GM23338 (cell line): ENCODE measurements at regions not wholly inside any gene's neighbourhood (a gene's known extent, or its start where the extent isn't known, plus 50 kb on each side); places are given as distances from the start of the nearest gene placed in this dataset.
A peak's percentile ranks its signal among the peaks of the same experiment; 100 is the strongest.

Experiments used
- ATAC-seq: fragments of 200-7000 bp; cut with Tn5 transposase; 3 replicates; pipeline ENCODE4 v1.9.1; 2020
- DNase-seq: peaks from one replicate; pipeline ENCODE4 v3.0.0-alpha.2; 2015; ENCODE audit warnings: low spot score
- H2AFZ ChIP-seq: fragments of 200-600 bp; sonication (generic); 2 replicates; pipeline ENCODE4 v1.8.0; 2016; ENCODE audit warnings: antibody characterized with exemption, mild to moderate bottlenecking, moderate library complexity
- H3F3A ChIP-seq: fragments of 200-600 bp; sonication (generic); replicated peaks from 2 replicates; pipeline ENCODE4 v1.8.0; 2017; ENCODE audit warnings: antibody characterized with exemption, mixed run types, low read depth
- H3K27ac ChIP-seq: fragments of 200-600 bp; sonication (generic); 2 replicates; pipeline ENCODE4 v1.6.1; 2016; ENCODE audit warnings: low read depth
- H3K27me3 ChIP-seq: fragments of 200-600 bp; sonication (generic); 2 replicates; pipeline ENCODE4 v1.8.0; 2016; ENCODE audit warnings: mild to moderate bottlenecking, mixed run types, moderate library complexity; ENCODE audit not compliant: insufficient read depth
- H3K36me3 ChIP-seq: fragments of 200-600 bp; sonication (generic); 2 replicates; pipeline ENCODE4 v1.8.0; 2016; ENCODE audit warnings: mild to moderate bottlenecking; ENCODE audit not compliant: insufficient read depth
- H3K4me1 ChIP-seq: fragments of 200-600 bp; sonication (generic); 2 replicates; pipeline ENCODE4 v1.8.0; 2016; ENCODE audit warnings: mild to moderate bottlenecking, moderate library complexity; ENCODE audit not compliant: insufficient read depth
- H3K4me2 ChIP-seq: fragments of 200-600 bp; sonication (generic); 2 replicates; pipeline ENCODE4 v1.7.1; 2017; ENCODE audit warnings: mixed run types
- H3K4me3 ChIP-seq: fragments of 200-600 bp; sonication (generic); 2 replicates; pipeline ENCODE4 v1.6.1; 2016; ENCODE audit warnings: mixed run types
- H3K79me2 ChIP-seq: fragments of 200-600 bp; sonication (generic); replicated peaks from 2 replicates; pipeline ENCODE4 v1.8.0; 2017; ENCODE audit warnings: mild to moderate bottlenecking; ENCODE audit not compliant: insufficient read depth
- H3K9me2 ChIP-seq: fragments of 200-600 bp; sonication (generic); 2 replicates; pipeline ENCODE4 v1.8.0; 2017; ENCODE audit not compliant: insufficient read depth
- H4K20me1 ChIP-seq: fragments of 200-600 bp; sonication (generic); replicated peaks from 2 replicates; pipeline ENCODE4 v1.8.0; 2017; ENCODE audit warnings: mild to moderate bottlenecking; ENCODE audit not compliant: insufficient read depth
- H3K27ac Mint-ChIP-seq: 2 replicates; pipeline ENCODE4 v1.8.0; 2020; ENCODE audit warnings: inconsistent platforms, mild to moderate bottlenecking, moderate library complexity, mixed read lengths
- H3K27me3 Mint-ChIP-seq: 3 replicates; pipeline ENCODE4 v1.8.0; 2022; ENCODE audit warnings: low read depth, mild to moderate bottlenecking, moderate library complexity, mixed read lengths, inconsistent platforms; ENCODE audit not compliant: insufficient read depth, poor library complexity
- H3K36me3 Mint-ChIP-seq: 3 replicates; pipeline ENCODE4 v1.8.0; 2021; ENCODE audit warnings: low read depth, mild to moderate bottlenecking, inconsistent platforms, moderate library complexity, mixed read lengths
- H3K4me1 Mint-ChIP-seq: 3 replicates; pipeline ENCODE4 v1.8.0; 2020; ENCODE audit warnings: mild to moderate bottlenecking, inconsistent platforms, mixed read lengths
- H3K4me3 Mint-ChIP-seq: 3 replicates; pipeline ENCODE4 v1.8.0; 2021; ENCODE audit warnings: moderate library complexity, mild to moderate bottlenecking, inconsistent platforms, mixed read lengths
- H3K9me3 Mint-ChIP-seq: 3 replicates; pipeline ENCODE4 v1.8.0; 2020; ENCODE audit warnings: moderate library complexity, mild to moderate bottlenecking, inconsistent platforms, mixed read lengths
- CTCF ChIP-seq, 2 experiments: fragments of 200-600 bp in 1 of 2; sonication (generic) in 1 of 2; conservative IDR thresholded peaks; 2 replicates each; pipeline versions ENCODE4 v1.5.1 to v1.6.1; 2016 to 2017; ENCODE audit warnings: antibody characterized with exemption in 2 of 2, low read depth in 2 of 2, mild to moderate bottlenecking in 2 of 2, moderate library complexity in 1 of 2
- ETS1 ChIP-seq: IDR thresholded peaks from 2 replicates; pipeline ENCODE4 v1.6.1; 2016; ENCODE audit warnings: antibody characterized with exemption
- EZH2phosphoT487 ChIP-seq: fragments of 200-600 bp; sonication (generic); IDR thresholded peaks from one replicate; pipeline ENCODE4 v1.8.1; 2018; ENCODE audit warnings: antibody characterized with exemption; ENCODE audit not compliant: unreplicated experiment
- JUNB ChIP-seq: IDR thresholded peaks from one replicate; pipeline ENCODE4 v1.6.1; 2016; ENCODE audit warnings: antibody characterized with exemption; ENCODE audit not compliant: unreplicated experiment
- NANOG ChIP-seq: IDR thresholded peaks from 2 replicates; pipeline ENCODE4 v1.6.1; 2016; ENCODE audit warnings: antibody characterized with exemption, borderline replicate concordance
- ZNF462 ChIP-seq: fragments of 250-450 bp; sonication (Bioruptor Pico); IDR thresholded peaks from 2 replicates; pipeline ENCODE4 v1.5.0; 2020; ENCODE audit warnings: mild to moderate bottlenecking, moderate library complexity

- TF ChIP-seq ZNF462 (CRISPR knock-in tag) (peak; percentile 29; the same call in 1 of the 2 replicates), EZH2phosphoT487 (no peak), CTCF (conservative IDR thresholded peaks at IDR 0.05; ENCODE audit: low read depth in 2 of 2) (no peak)
Observed at GRCh38 chr9:18379073-18379811, 94.7 kb upstream of the ADAMTSL1 start (continued).

- H3K4me2 ChIP-seq, result no peak overlapping the region
- ATAC-seq (no peak), DNase-seq (no peak)
- no peaks in the 10 kb centered on the region for H3K79me2 ChIP-seq
- H3K27me3 ChIP-seq, result no peaks in the 10 kb centered on the region
- no peaks in the 10 kb centered on the region for H4K20me1 ChIP-seq
- no peak overlapping the region for H3K27ac Mint-ChIP-seq
- H3K27ac ChIP-seq, result no peak overlapping the region
- no peaks in the 10 kb centered on the region for H3K27me3 Mint-ChIP-seq
- H3K4me1 Mint-ChIP-seq, result peaks cover 26% of the 10 kb centered on the region
- no peaks in the 10 kb centered on the region for H3K36me3 Mint-ChIP-seq
- H2AFZ ChIP-seq, result no peak overlapping the region
- no peak overlapping the region for H3K4me3 Mint-ChIP-seq
- H3K4me1 ChIP-seq, result peaks cover 16% of the 10 kb centered on the region
- no peaks in the 10 kb centered on the region for H3K36me3 ChIP-seq
- H3K9me3 Mint-ChIP-seq, result no peaks in the 10 kb centered on the region; the same call in 2 of the 3 replicates
- H3K9me2 ChIP-seq, result no peaks in the 10 kb centered on the region; the same call in 1 of the 2 replicates
- H3K4me3 ChIP-seq, result no peak overlapping the region
- no peaks in the 10 kb centered on the region for H3F3A ChIP-seq
- TF ChIP-seq JUNB (no peak), CTCF (conservative IDR thresholded peaks at IDR 0.05; ENCODE audit: low read depth in 2 of 2) (no peak), NANOG (no peak), ETS1 (no peak)
Observed at GRCh38 chr9:18382243-18382642, 91.7 kb upstream of the ADAMTSL1 start.
